ENCODE measurements at regions not wholly inside any gene's neighbourhood (a gene's known extent, or its start where the extent isn't known, plus 50 kb on each side); places are given as distances from the start of the nearest gene placed in this dataset.

DNA sequence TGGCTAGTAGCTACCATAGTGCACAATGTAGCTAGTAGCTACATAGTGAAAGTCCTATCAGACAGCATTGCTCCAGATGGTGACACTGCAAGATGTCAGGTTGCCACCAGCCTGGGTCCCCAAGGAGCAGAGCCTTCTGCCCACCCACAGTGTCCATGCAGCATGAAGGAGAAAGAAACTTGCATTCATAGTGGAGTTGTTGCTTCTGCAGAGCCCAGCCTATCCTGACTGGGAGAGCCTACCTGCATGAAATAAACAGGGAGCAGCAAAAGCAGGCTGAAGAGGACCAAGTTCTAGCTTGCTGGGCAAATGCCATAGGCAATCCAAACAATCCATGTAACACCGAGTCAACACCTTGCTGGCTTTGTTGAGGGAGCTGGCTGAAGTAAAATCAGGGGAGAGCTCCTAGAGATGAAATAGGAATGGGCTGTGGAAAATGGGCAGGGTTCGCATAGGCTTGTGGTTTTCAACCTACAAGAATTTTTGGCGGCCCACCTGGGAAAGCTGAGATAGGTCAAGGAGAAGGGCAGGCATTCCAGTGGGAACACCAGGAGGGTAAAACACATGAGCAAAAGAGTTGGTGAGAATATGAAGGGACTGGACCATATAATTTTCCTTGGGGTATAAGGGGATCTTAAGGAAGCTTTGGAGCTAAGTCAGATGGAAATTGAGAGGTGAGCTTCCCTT, 195.8 kb downstream of the CYP26B1 start:
- Mint-ChIP-seq H3K4me3 (ENCODE audit: unreplicated experiment) (no peak overlapping the region), H3K27ac (ENCODE audit: unreplicated experiment) (no peak overlapping the region), H3K4me1 (ENCODE audit: unreplicated experiment) (peaks cover 11% of the 10 kb centered on the region), H3K9me3 (ENCODE audit: unreplicated experiment) (peaks cover 9% of the 10 kb centered on the region), H3K36me3 (ENCODE audit: unreplicated experiment) (peaks cover 9% of the 10 kb centered on the region), H3K27me3 (ENCODE audit: unreplicated experiment) (peaks cover 16% of the 10 kb centered on the region)
- TF ChIP-seq, protein P1, sequence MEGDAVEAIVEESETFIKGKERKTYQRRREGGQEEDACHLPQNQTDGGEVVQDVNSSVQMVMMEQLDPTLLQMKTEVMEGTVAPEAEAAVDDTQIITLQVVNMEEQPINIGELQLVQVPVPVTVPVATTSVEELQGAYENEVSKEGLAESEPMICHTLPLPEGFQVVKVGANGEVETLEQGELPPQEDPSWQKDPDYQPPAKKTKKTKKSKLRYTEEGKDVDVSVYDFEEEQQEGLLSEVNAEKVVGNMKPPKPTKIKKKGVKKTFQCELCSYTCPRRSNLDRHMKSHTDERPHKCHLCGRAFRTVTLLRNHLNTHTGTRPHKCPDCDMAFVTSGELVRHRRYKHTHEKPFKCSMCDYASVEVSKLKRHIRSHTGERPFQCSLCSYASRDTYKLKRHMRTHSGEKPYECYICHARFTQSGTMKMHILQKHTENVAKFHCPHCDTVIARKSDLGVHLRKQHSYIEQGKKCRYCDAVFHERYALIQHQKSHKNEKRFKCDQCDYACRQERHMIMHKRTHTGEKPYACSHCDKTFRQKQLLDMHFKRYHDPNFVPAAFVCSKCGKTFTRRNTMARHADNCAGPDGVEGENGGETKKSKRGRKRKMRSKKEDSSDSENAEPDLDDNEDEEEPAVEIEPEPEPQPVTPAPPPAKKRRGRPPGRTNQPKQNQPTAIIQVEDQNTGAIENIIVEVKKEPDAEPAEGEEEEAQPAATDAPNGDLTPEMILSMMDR (IDR thresholded peaks at IDR 0.05) = no peak
- DNase-seq (ENCODE audit: extremely low spot score, unreplicated experiment) = no peak

DNA sequence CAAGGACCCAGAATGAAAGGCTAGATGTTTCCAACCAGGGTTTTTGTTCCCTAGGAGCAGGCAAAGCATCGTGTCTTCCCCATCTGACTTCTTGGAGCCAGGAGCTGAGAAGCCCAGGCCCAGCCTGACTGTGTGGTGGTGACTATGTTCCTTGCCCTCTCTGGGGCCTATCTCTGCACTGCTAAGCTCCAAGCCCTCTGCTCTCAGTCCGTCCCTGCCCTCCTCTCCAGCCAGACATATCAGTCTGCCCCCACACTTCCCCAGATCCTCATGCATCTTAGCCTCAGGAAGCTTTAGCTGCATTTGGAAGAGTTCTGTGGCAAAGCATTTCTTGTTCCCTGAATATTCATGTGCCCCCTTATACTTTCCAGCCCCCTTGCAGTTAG, 196.6 kb downstream of the CYP26B1 start:
- no peak overlapping the region for H3K27ac Mint-ChIP-seq (ENCODE audit: unreplicated experiment)
- DNase-seq (ENCODE audit: extremely low spot score, unreplicated experiment) = no peak
- H3K36me3 Mint-ChIP-seq (ENCODE audit: unreplicated experiment) = peaks cover 9% of the 10 kb centered on the region
- H3K9me3 Mint-ChIP-seq (ENCODE audit: unreplicated experiment) = peaks cover 1% of the 10 kb centered on the region
- no peak overlapping the region for H3K4me3 Mint-ChIP-seq (ENCODE audit: unreplicated experiment)
- TF ChIP-seq, protein P1 (IDR thresholded peaks at IDR 0.05) = no peak
- peaks cover 23% of the 10 kb centered on the region for H3K27me3 Mint-ChIP-seq (ENCODE audit: unreplicated experiment)
- H3K4me1 Mint-ChIP-seq (ENCODE audit: unreplicated experiment) = peaks cover 11% of the 10 kb centered on the region

DNA sequence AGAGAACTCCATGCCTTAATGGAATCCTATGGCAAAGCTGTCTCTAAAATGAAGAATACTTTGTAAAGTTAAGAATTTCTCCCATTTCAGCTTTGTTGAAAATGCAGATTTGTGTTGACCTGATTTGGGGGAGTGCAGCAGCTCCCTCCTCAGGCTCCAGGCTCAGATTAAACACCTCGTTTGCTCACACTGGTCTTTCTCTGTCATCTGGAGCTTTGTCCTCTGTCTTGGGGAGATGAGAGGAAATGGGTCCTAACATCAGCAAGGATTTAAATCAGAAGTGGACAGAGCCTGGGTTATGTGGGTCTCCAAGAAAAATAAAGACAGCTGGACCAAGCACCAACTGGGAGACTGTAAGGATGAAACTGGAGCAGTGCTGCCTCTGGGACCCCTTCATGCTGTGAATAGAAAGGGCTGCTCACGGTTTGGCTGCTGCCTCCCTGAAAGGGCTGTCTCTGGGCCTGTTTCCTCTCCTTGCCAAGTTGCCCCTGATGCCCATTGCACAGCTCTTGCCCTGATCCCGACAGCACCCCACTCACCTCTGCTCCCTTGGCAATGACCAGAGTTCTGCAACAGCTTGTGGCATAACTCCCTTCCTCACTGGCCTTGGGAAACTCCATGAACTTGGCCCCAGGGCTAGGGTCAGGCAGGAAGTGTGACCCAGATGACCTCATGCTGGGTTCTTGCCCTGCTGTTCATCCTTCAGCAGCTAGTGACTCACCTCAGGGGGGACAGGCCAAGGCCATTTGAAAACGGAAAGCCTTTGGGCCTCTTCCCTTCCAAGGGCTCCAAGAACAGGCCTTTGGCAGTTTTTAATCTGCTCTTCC, 197.2 kb downstream of the CYP26B1 start:
- Mint-ChIP-seq H3K9me3 (ENCODE audit: unreplicated experiment) (no peaks in the 10 kb centered on the region), H3K36me3 (ENCODE audit: unreplicated experiment) (peaks cover 9% of the 10 kb centered on the region), H3K27me3 (ENCODE audit: unreplicated experiment) (peaks cover 24% of the 10 kb centered on the region), H3K4me3 (ENCODE audit: unreplicated experiment) (no peak overlapping the region), H3K4me1 (ENCODE audit: unreplicated experiment) (peaks cover 14% of the 10 kb centered on the region), H3K27ac (ENCODE audit: unreplicated experiment) (no peak overlapping the region)
- no peak for DNase-seq (ENCODE audit: extremely low spot score, unreplicated experiment)
- TF ChIP-seq, protein P1 (IDR thresholded peaks at IDR 0.05) = no peak

DNA sequence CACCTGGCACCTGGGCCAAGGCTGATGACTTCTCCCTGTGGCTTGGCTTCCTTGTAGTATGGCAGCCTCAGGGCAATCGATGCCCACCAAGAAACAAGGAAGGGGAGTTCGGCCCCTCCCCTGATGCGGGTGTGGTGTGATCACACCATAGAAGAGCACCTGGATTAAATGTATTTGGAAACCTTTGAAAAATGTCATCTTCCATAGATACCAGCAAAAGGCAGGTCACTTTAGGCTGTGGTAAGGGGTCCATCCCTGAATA, 198.2 kb downstream of the CYP26B1 start:
- Mint-ChIP-seq H3K27ac (ENCODE audit: unreplicated experiment) (no peak overlapping the region), H3K4me3 (ENCODE audit: unreplicated experiment) (no peak overlapping the region), H3K27me3 (ENCODE audit: unreplicated experiment) (peaks cover 28% of the 10 kb centered on the region), H3K4me1 (ENCODE audit: unreplicated experiment) (peaks cover 21% of the 10 kb centered on the region), H3K9me3 (ENCODE audit: unreplicated experiment) (no peaks in the 10 kb centered on the region), H3K36me3 (ENCODE audit: unreplicated experiment) (peaks cover 9% of the 10 kb centered on the region)
- TF ChIP-seq, protein P1 (IDR thresholded peaks at IDR 0.05) = no peak
- no peak for DNase-seq (ENCODE audit: extremely low spot score, unreplicated experiment)

DNA sequence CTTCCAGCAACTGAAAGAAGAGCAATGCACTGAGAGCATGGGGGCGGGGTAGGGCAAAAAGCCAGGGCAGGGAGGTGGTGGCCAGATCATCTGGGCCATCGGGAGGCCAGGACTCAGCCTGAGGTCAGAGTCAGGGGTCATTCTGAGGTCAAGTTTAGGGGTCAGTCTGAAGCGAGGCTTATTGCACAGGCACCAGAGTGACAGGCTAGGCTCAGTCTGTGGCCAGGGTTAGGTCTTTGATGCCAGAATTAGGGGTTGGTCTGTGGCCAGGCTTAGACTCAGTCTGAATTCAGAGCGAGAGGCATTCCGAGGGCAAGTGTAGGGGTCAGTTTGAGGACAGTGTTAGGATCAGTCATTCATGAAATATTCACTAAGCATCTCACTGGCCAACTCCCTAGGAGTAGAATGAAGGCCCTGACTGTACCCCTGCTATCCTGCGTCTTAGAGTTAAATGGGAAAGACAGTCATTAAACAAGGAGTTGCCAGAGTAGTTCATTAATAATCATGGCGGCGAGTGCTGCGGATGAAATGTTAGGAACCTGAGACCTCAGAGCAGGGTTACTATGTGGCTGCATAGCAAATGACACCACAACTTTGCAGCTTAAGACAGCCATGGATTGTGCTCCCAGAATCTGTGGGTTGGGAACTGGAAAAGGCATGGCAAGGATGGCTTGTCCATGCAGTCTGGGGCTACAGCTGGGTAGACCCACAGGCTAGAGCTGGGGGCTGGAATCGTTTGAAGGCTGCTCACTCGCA, 198.7 kb downstream of the CYP26B1 start:
- TF ChIP-seq, protein P1 (IDR thresholded peaks at IDR 0.05) = no peak

More for the DNA sequence above, 198.7 kb downstream of the CYP26B1 start:
- H3K4me1 Mint-ChIP-seq (ENCODE audit: unreplicated experiment) = peaks cover 21% of the 10 kb centered on the region
- peaks cover 6% of the 10 kb centered on the region for H3K36me3 Mint-ChIP-seq (ENCODE audit: unreplicated experiment)
- no peak overlapping the region for H3K27ac Mint-ChIP-seq (ENCODE audit: unreplicated experiment)
- H3K4me3 Mint-ChIP-seq (ENCODE audit: unreplicated experiment) = no peak overlapping the region
- H3K9me3 Mint-ChIP-seq (ENCODE audit: unreplicated experiment) = no peaks in the 10 kb centered on the region
- DNase-seq (ENCODE audit: extremely low spot score, unreplicated experiment) = no peak
- peaks cover 23% of the 10 kb centered on the region for H3K27me3 Mint-ChIP-seq (ENCODE audit: unreplicated experiment)

All from osteocyte (in vitro differentiated cells).